Activated CD4-positive, alpha-beta T cell treated with anti-CD3 and anti-CD28 coated beads, Interleukin-2, amount 50 U/mL, for 16 hours (primary cell): ENCODE measurements at regions not wholly inside any gene's neighbourhood (a gene's known extent, or its start where the extent isn't known, plus 50 kb on each side); places are given as distances from the start of the nearest gene placed in this dataset.

Source experiments
- DNase-seq: peaks from one replicate; pipeline ENCODE4 v3.0.0-alpha.2; 2020

DNA sequence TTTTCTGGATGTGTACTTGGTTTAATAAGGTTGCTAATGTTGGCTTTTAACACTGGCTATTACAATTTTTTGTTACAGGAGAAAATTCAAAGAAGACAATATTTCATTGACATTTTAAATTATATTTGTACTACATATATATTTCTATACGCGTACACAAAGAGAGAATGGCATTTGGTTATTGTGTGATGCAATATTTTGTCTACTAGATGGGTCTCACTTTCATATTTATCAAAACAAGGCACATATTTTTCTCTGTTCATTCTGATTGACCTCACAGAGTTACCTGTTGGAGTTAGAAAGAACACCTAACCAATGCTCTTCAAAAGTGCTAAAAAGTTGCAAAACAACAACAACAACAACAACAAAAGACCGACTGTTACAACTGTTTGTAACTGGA lies 50.2 kb upstream of the VGLL3 start:
- no peak for DNase-seq
